Glomerular visceral epithelial cell (primary cell): ENCODE measurements at regions not wholly inside any gene's neighbourhood (a gene's known extent, or its start where the extent isn't known, plus 50 kb on each side); places are given as distances from the start of the nearest gene placed in this dataset.

Source experiments
- DNase-seq: peaks from one replicate; pipeline ENCODE4 v3.0.0-alpha.2; 2016; ENCODE audit errors: extremely low spot score

GRCh38 chr3:78143000-78143399, 1103.1 kb downstream of the ROBO2 start:
- DNase-seq = no peak

- DNase-seq = no peak
Measured at GRCh38 chr3:78148986-78149717, 1109.3 kb downstream of the ROBO2 start.

GRCh38 chr3:78153973-78154372, 1114.1 kb downstream of the ROBO2 start:
- no peak for DNase-seq

GRCh38 chr3:78154521-78155186, 1114.8 kb downstream of the ROBO2 start:
- DNase-seq = no peak

GRCh38 chr3:78161736-78162135, 1121.8 kb downstream of the ROBO2 start:
- DNase-seq = no peak

- DNase-seq = no peak
Measured at GRCh38 chr3:78163379-78163778, 1123.5 kb downstream of the ROBO2 start.

- DNase-seq = no peak
Measured at GRCh38 chr3:78165876-78166275, 1126.0 kb downstream of the ROBO2 start.

- DNase-seq = no peak
Measured at GRCh38 chr3:78174821-78175220, 1134.9 kb downstream of the ROBO2 start.

GRCh38 chr3:78176869-78177268, 1137.0 kb downstream of the ROBO2 start:
- DNase-seq = no peak

- no peak for DNase-seq
Measured at GRCh38 chr3:78177780-78178179, 1137.9 kb downstream of the ROBO2 start.

- no peak for DNase-seq
Measured at GRCh38 chr3:78178209-78178608, 1138.3 kb downstream of the ROBO2 start.

GRCh38 chr3:78178740-78179363, 1139.0 kb downstream of the ROBO2 start:
- no peak for DNase-seq

GRCh38 chr3:78183906-78184599, 1144.2 kb downstream of the ROBO2 start:
- no peak for DNase-seq

GRCh38 chr3:78186404-78186803, 1146.5 kb downstream of the ROBO2 start:
- DNase-seq = no peak

GRCh38 chr3:78201091-78201490, 1161.2 kb downstream of the ROBO2 start:
- DNase-seq = no peak

GRCh38 chr3:78204977-78205376, 1165.1 kb downstream of the ROBO2 start:
- DNase-seq = peak; percentile 53

- no peak for DNase-seq
Measured at GRCh38 chr3:78221300-78221699, 1181.4 kb downstream of the ROBO2 start.

- DNase-seq = peak; percentile 11
Measured at GRCh38 chr3:78221796-78222195, 1181.9 kb downstream of the ROBO2 start.

- DNase-seq = no peak
Measured at GRCh38 chr3:78235841-78236240, 1195.9 kb downstream of the ROBO2 start.

GRCh38 chr3:78238811-78239210, 1198.9 kb downstream of the ROBO2 start:
- no peak for DNase-seq

GRCh38 chr3:78242724-78243123, 1202.8 kb downstream of the ROBO2 start:
- no peak for DNase-seq

- DNase-seq = no peak
Measured at GRCh38 chr3:78244136-78244535, 1204.2 kb downstream of the ROBO2 start.
